HEK293 (cell line): ENCODE measurements at regions not wholly inside any gene's neighbourhood (a gene's known extent, or its start where the extent isn't known, plus 50 kb on each side); places are given as distances from the start of the nearest gene placed in this dataset.

ENCODE experiments used
- CTCF ChIP-seq: fragments of 450-650 bp; formaldehyde crosslinking; IDR thresholded peaks from 2 replicates; pipeline ENCODE4 v1.5.1; 2016; ENCODE audit warnings: missing biosample characterization, missing genetic modification characterization
- PATZ1 ChIP-seq: fragments of 450-650 bp; formaldehyde crosslinking; IDR thresholded peaks from 2 replicates; pipeline ENCODE4 v1.5.1; 2016; ENCODE audit warnings: missing biosample characterization, missing genetic modification characterization
- ZNF433 ChIP-seq: fragments of 450-650 bp; formaldehyde crosslinking; IDR thresholded peaks from 2 replicates; pipeline ENCODE4 v1.5.1; 2016; ENCODE audit warnings: missing biosample characterization, missing genetic modification characterization, low read depth

GRCh38 chr12:115632308-115632707 is 645.2 kb downstream of the MED13L start:
- TF ChIP-seq PATZ1 (tag by site-specific recombination) (no peak), CTCF (tag by site-specific recombination) (no peak), ZNF433 (tag by site-specific recombination) (no peak)
